HG02884 (cell line): ENCODE measurements at regions not wholly inside any gene's neighbourhood (a gene's known extent, or its start where the extent isn't known, plus 50 kb on each side); places are given as distances from the start of the nearest gene placed in this dataset.
"Not testable (repeated sequence)": the region's sequence is repeated elsewhere in the genome, so short reads cannot be mapped to it uniquely, and the experiment has no call there.

Experiments
- ATAC-seq: cut with Tn5 transposase; IDR thresholded peaks from one replicate; pipeline ENCODE4 v1.9.1; 2021; ENCODE audit warnings: mild to moderate bottlenecking, moderate library complexity; ENCODE audit not compliant: unreplicated experiment

DNA sequence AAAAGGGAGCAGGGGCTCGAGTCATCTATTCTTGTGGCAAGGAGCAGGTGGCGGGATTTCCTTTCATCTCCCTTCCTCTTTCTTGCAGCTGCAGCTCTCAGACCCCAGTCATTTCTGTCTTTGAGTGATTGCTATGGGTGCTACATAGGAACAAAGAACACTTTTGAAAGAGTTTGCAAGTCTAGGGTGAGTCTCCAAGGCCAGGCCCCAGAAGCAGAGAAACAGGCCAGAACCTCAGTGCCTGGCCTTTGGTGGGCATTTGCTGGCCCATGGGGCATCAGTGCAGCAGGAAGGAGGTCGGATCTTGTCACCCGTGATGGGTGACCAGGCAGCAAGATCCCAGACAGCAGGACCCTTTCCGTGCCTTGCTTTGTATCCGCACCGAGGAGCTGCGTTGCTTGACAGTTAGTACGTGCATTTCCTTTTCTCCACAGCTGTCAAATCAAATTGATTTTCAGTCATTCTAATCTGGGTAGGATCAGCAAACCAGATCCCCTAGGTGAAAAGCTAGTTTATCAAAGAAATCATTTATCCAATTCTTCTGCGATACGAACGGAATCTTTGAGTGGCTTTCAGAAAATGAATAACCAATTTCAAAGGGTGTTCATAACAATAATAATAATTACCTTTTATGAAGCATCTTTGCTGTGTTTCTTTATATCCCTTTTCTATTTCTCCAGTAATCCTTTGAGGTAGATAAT lies 244.6 kb upstream of the MAF start:
- ATAC-seq, result peak; percentile 89

DNA sequence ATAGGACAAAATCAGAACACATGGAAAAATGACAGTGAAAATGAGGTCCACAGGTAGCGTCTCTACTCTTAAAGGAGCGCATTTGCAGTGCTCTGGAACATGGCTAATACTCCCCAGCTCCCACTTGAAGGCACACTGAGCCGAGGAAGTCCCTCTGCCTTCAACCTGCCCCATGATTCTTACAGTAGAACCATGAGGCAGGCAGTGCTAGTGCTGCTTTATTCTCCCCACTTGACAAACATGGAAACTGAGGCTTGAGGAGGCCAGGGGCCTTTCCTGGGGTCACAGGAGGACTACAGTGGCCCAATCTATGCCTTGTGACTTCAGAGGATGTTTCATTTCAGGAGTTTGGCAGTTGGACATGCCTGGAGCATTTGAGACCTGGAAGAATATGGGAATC lies 244.1 kb upstream of the MAF start:
- ATAC-seq, result no peak

DNA sequence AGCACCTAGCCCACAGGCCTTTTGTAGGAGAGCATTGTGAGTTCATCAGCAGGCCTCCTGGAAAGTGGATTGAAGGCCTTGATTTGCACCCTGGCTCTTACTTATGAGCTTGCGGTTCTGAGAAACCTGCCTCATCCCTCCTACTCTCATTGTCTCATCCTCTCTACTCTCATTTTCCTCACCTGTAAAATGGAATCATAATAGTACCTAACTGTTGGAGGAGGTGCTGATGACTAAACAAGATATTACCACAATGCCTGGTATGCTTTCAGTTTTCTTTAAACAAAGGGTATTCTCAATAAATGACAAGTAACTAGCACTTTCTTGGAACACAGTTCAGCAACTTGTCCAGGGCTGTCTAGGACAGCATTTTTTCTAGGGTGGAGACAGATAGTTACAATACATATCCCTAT lies 243.1 kb upstream of the MAF start:
- peak; percentile 42 for ATAC-seq

DNA sequence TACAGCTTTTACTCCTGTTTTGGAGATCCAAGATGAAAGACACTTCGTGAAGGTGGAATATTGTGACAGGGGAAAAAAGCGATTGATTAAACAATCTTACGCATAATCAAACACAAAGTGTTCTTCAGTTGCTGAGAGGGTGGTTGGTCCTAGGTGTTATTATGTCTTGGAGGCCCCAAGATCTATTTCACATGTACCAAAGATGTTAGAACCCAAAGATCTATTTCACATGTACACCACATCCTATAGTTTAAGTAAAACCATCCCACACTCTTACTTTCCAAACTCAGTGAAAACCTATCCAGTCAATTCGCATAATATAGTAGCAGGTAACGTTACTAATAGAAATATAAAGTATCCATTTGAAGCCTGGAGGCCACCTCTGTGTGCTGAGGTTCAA lies 242.6 kb upstream of the MAF start:
- no peak for ATAC-seq

DNA sequence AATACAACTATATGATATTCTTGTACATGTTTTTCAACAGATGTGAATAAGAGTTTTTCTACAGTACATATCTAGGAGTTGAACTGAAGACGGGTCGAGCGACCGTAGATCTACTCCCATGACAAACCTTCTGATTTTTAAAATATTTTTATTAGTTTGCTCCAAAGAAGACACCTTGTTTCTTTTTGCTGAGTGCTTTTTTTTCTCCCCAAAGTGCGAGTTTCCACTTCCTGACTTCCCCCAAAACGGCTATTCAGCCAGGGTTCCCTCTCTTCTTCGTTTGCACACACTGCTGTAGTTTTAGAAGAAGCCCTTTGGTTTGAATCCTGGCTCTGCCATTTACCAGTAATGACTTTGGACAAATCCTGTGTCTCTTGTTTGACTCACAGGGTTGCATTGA lies 241.7 kb upstream of the MAF start:
- ATAC-seq, result no peak

DNA sequence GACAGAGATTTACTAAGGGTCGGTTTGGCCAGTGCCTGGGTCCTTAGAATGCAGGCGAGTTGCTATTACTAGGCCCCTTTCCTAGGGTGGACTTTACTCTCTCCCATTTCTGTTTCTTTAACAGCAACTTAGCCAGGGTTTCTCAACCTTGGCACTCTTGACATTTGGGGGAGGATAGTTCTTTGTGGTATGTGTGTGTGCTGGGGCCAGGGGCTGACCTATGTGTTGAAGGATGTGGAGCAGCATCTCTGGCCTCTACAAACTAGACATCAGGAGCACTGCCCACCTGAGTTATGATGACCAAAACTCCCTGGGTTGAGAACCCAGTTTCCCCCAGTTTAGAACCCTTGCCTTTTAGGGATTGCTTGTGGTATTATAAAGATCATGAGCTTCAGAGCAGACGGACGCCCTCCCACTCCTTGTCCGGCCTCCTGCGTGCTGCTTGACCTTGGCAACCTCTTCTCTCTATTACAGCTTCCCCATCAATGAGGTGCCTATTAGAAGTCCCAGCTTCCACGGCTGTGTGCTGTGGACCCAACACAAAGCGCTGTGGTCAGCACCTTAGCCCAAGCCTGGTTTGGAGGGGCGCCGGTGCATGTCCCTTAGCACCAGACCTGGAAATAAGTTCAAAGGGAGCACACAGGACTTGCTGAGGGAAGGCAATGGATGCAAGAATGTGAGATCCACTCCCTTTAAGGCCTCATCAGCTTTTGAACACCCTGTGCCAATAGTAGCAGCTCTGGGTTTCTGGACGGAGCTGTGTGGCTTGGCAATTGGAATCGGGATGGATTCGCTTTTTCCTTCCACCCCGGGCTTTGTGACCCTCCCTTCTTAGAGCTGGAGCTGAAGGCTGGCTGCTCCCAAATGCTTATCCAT lies 239.2 kb upstream of the MAF start:
- ATAC-seq, result no peak

DNA sequence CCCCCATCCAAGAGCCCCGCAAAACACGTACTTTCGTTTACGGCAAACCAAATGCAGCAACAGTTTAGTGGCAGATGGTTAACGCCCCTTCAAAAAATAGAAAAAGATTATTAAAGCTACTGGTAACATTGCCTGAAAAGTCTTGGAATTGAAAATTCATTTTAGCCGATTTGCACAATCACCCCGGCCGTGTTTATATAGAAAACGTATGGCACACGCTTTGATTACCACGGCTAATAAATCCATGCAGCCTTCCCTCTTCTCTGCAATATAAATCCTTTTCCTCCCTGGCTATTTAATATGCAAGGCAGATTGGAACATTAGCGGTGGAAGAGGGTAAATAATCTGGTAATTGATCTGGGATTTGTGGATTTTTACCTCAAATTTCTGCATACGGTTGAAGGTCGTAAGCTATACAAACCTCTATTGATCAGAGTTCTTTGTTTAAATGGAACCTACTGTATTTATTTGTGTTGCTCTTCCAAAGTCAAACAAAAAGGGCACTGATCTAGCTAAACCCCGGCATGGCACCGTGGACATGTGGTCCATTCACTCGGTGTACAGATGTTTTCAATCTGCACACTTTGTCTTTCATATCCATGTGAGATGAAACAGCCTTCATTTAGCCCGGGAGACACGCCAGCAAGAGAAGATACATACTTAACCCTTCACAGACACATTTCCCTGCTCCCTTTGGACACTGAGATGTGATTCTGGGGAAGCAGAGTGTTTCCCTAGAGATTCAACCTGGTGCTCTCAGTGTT lies 238.1 kb upstream of the MAF start:
- ATAC-seq, result no peak

DNA sequence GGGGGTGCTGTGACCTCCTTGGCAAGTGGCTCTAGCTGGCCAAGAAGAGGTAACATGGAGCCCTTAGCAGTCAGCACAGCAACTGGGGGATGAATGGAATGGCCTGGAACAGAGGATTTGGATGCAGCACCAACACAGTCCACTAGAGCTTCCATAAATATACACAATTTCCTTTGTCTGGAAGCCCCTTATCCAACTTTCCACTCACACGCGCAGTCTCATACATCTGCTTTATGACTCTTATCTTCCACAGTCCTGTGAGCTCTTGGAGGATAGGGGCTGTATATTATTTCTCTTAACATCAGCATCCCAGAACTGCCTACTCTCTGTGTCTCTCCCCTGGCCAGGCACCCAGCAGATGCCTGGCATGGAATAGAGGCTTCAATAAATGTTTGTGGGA lies 235.6 kb upstream of the MAF start:
- ATAC-seq, result no peak

DNA sequence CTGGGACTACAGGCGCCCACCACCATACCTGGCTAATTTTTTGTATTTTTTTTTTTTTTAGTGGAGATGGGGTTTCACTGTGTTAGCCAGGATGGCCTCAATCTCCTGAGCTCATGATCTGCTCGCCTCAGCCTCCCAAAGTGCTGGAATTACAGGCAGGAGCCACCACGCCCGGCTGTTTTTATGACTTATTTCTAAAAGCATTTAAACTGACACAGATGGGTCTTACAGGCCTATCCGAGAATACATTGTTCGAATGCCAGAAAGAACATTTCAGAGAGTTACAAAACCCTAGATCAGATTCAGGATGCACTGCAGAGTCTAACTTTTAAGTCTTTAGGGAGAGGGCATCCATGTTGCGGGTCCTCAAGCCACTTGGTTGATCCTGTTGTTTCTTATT lies 234.7 kb upstream of the MAF start:
- ATAC-seq, result no peak

DNA sequence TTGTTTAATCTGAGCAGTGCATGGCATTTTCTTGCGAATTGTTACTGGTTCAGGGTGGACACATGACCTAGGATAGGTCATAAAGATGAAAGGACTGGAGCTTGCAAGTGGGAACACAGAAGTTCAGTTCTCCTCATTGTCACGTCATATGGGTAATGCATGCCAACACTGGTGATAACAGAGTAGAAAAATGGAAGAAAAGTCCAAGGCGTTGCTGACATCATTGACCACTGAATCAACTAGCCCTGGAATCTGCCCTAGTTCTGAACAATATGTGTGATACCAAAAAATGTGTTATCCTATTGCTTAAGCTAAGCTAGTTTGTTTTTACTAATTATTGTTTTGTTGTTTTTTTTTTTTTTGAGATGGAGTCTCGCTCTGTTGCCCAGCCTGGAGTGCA lies 234.2 kb upstream of the MAF start:
- no peak for ATAC-seq

DNA sequence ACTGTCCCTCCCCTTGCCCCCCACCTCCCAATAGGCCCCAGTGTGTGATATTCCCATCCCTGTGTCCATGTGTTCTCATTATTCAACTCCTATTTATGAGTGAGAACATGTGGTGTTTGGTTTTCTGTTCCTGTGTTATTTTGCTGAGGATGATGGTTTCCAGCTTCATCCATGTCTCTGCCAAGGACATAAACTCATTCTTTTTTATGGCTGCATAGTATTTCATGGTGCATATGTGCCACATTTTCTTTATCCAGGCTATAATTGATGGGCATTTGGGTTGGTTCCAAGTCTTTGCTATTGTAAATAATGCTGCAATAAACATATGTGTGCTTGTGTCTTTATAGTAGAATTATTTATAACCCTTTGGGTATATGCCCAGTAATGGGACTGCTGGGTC lies 233.5 kb upstream of the MAF start:
- ATAC-seq, result not testable (repeated sequence)

DNA sequence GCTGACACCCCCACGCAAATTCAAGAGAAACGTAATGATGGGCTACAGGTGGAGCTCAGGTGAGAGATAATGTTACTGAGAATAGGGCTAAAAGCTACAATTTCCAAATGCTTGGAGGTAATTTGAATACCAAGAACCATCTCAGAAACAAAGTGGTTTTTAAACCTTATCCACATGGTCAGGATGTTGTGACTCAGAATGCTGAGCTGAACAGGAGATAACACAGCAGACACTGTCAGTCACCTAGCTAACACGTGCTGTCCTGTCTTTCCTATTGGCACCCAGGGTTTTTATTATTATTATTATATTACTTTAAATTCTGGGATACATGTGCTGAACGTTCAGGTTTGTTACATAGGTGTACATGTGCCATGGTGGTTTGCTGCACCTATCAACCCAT lies 233.0 kb upstream of the MAF start:
- ATAC-seq, result no peak

DNA sequence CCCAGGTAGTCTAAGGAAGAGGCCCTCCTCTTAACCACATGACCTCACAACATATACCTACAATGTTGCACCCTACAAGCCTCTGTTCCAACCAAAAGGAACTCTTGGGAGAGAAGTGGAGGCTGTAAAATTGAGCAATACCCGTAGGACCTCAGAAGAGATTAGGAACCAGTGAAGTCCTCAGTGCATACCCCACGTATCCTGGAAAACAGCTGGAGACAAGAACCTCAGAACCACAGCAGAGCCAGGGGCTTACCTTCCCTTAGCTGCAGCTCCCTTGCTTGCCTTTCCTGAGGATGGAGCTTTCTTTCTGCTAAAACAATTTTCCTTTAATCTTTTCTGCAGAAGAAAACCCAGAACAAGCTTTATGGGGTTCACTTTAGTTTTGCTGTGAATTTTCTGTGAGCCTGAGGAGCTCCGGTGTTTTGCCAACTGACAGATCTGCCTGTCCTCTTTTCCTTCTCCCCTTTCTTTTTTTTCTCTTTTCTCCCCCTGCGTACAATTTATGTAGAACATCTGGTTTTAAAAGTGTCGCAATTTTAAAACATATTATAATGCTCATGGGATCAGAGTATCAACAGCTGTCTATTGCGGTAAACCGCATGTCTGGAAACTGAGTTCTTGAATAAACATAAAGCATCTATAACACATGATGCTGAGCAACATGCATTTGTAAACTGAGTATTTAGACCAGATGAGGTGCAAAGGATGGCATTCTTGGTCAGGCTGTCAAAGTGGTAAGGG lies 226.4 kb upstream of the MAF start:
- no peak for ATAC-seq

DNA sequence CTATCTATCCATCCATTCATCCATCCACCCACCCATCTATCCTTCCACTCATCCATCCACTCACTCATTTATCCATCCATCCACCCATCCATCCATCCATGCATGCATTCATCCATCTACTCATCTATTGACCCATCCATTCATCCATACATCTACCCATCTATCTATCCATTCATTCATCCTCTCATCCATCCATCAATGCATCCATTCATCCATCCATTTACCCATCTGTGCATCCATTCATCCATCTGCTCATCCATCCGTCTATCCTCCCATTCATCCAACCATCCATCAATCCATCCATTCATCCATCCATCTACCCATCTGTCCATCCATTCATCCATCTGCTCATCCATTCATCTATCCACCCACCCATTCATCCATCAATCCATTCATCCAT lies 224.5 kb upstream of the MAF start:
- no peak for ATAC-seq

DNA sequence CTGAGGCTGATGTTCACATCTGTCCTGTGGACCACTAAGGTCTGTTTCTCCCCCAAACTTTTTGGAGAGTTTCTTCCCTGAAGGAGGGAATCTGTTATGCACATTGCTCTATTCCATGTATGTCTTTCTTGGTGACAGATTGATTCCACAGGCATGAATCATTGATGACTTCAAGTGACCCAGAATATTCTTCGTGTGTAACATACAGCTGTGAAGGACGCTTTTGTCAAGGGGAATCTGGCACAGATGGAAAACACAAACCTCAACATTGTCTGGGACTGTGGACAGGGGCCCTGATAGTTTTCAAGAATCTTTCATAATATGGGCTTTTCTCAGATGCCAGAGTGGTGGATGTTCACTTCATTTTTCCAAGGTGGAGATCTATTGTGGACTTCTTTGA lies 223.1 kb upstream of the MAF start:
- no peak for ATAC-seq

DNA sequence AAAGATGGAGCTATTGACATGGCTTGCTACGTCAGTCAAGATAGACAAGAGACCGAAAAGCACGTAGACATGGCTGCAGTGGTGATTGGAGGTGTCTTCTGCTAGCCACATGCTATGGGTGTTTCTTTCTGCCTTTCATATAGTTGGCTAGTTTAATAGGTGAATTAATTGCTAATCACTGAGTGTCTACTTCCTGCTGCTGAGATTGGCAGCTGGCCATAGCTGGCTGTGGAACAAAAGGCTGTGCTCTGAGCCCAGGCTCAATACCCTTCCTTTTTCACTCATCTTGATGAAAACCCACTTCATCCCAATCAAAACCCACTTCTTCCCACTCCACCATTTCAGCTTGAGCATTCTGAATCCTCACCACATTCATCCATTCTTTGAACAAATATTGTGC lies 221.4 kb upstream of the MAF start:
- ATAC-seq, result no peak

DNA sequence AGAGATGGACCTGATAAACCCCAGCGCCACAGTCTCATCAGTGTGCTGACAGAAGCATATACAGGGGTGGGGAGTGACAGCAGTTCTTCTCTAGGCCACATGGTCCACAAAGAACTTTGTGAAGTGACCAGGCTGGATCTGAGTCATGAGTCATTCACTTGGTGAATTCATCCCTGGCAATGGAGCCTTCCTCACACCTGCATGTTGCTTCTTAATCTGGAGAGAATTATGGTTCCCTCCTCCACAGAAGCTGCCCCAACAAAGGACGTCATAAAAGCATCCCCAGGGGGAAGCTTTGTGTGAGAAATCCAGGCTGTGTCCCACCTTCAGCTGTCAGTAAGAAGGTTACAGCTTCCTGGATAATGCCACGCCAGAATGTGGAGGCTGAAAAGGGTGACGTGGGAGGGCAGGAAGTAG lies 215.6 kb upstream of the MAF start:
- no peak for ATAC-seq

DNA sequence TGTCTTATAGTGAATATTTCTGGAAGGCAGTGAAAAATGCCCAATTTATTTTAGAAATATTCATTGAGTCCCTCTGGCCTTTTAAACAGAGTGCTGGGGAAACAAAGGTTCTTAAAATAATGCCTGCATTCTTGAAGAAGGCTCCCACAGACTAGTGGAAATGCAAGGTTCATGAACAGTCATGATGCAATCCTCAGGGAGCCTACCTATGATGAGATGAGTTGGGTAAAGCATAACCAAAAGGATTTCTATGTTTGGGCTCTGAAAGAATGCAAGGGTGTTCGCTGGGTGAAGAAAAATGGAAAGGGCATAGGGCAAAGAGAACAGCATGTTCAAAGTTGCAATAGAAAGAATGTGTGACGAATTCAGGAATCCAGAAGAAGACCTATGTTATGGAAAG lies 214.5 kb upstream of the MAF start:
- ATAC-seq, result no peak

DNA sequence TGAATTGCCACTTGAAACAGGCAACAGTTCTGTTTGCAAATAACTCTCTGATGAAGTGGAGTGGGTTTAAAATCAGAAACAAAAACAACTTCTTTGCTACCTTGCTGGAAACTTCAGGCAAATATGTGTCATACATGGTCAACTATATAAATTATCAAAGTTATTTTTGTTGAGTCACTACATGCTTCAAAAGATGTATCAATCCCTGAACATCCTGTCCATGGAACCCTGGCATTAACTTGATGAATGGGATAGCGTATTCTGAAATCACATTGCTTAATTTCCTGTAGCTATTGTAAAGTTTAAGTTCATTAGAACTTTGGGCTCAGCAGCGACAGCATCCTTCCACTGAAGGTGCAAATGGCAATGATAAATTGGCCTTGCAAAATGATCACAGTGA lies 213.6 kb upstream of the MAF start:
- no peak for ATAC-seq

DNA sequence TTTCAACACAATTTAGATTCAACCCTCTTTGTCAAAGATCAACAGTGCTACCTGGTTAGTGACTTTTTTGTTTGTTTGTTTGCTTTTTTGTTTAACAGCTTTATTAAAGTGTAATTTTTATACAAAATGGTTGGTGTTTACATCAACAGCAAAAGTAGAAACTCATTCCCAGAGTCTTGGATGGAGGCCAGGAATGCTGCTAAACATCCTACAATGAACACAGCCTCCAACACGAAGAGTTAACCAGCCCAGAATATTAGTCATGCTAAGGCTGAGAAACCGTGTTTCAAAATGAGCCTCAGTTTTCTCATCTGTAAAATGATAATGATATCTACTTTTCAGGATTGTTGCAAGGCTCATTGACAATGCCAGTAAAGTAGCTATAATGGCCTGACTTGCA lies 211.0 kb upstream of the MAF start:
- ATAC-seq, result no peak
